ENCODE measurements at regions not wholly inside any gene's neighbourhood (a gene's known extent, or its start where the extent isn't known, plus 50 kb on each side); places are given as distances from the start of the nearest gene placed in this dataset.

- TF ChIP-seq, protein P1, sequence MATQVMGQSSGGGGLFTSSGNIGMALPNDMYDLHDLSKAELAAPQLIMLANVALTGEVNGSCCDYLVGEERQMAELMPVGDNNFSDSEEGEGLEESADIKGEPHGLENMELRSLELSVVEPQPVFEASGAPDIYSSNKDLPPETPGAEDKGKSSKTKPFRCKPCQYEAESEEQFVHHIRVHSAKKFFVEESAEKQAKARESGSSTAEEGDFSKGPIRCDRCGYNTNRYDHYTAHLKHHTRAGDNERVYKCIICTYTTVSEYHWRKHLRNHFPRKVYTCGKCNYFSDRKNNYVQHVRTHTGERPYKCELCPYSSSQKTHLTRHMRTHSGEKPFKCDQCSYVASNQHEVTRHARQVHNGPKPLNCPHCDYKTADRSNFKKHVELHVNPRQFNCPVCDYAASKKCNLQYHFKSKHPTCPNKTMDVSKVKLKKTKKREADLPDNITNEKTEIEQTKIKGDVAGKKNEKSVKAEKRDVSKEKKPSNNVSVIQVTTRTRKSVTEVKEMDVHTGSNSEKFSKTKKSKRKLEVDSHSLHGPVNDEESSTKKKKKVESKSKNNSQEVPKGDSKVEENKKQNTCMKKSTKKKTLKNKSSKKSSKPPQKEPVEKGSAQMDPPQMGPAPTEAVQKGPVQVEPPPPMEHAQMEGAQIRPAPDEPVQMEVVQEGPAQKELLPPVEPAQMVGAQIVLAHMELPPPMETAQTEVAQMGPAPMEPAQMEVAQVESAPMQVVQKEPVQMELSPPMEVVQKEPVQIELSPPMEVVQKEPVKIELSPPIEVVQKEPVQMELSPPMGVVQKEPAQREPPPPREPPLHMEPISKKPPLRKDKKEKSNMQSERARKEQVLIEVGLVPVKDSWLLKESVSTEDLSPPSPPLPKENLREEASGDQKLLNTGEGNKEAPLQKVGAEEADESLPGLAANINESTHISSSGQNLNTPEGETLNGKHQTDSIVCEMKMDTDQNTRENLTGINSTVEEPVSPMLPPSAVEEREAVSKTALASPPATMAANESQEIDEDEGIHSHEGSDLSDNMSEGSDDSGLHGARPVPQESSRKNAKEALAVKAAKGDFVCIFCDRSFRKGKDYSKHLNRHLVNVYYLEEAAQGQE (IDR thresholded peaks at IDR 0.05; ENCODE audit: low read depth), result no peak
- no peak for TF ChIP-seq POLR2AphosphoS5 (IDR thresholded peaks at IDR 0.05; ENCODE audit: low read depth, low read length)
- no peak for TF ChIP-seq CEBPB (IDR thresholded peaks at IDR 0.05; ENCODE audit: low read depth)
- no peak for TF ChIP-seq ZNF274 (IDR thresholded peaks at IDR 0.05; ENCODE audit: low read depth, low read length)
- no peak for TF ChIP-seq CTCF (IDR thresholded peaks at IDR 0.05 in 2 of 3, conservative IDR thresholded peaks at IDR 0.05 in 1 of 3; ENCODE audit: borderline replicate concordance in 1 of 3, insufficient read depth in 1 of 3, low read depth in 2 of 3, low read length in 2 of 3)
- no peak for TF ChIP-seq MAX (IDR thresholded peaks at IDR 0.05)
- no peak for TF ChIP-seq YY1 (IDR thresholded peaks at IDR 0.05; ENCODE audit: extremely low read depth, insufficient replicate concordance, low read depth, low read length)
- no peak for TF ChIP-seq EZH2 (IDR thresholded peaks at IDR 0.05)
- no peak for TF ChIP-seq SP1 (IDR thresholded peaks at IDR 0.05; ENCODE audit: low read depth)
- TF ChIP-seq EZH2phosphoT487 (IDR thresholded peaks at IDR 0.05; ENCODE audit: borderline replicate concordance), result no peak
Measured at GRCh38 chr3:31079689-31080088, 185.2 kb upstream of the GADL1 start.

Data from HCT116 (cell line).